Cerebellar nuclear complex (tissue), 1 donor: ENCODE measurements at regions not wholly inside any gene's neighbourhood (a gene's known extent, or its start where the extent isn't known, plus 50 kb on each side); places are given as distances from the start of the nearest gene placed in this dataset.

Experiments used
- DNase-seq, 2 experiments: peaks; one replicate each; lab custom pipeline; 2025; lab: John Stamatoyannopoulos, UW

DNA sequence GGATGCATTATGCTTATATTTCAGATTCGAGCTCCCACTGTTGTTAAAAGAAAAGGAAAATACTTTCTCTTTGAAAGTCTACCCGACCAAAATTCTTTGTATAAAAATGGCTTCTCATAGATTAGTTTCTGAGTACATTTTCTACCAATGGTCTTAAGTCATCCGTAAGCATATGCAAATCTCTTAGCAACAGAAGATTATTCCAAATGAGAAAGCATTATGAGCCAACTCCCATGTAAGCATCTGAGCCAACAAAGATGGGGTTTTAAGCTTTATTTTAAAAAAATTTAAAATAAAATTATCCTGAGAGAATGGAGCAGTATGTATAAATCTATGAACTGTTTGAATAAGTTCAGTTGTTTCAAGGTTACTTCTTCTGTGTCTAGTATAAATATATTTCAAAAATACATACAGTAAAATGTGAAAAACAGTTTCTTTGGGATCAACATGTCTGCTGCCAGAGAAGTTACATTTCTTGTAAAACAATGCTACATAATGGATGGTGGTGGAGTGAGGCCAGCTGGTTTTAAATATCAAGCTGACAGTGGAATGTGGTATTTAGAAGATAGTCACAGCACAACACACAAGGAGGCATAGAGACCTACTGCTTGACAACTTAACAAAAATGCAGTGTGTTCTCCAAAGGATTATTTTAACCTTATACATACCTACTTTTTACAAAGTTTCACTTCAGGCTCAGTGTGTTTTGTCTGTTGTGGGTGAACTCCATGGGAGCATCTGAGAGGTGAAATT is 199.5 kb upstream of the DIPK2B start:
- DNase-seq: no peak

DNA sequence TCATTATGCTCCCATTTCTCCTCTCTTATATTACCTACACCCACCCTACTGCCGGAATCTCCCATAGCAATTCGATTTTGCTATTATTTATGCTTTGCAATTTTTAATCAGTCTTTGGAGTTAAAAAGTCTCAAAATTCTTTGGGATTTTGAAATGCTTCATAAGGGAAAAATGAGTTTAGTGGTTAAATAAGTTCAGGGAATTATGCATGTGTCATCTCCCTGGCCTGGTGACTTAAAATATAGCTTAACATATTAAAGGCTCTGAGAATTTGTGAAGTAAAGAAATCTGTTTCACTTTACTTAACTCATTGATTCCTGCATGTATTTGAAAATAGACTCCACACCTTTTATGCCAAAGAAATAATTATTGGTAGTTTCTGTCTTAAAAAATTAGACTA is 185.1 kb upstream of the DIPK2B start:
- no peak for DNase-seq

DNA sequence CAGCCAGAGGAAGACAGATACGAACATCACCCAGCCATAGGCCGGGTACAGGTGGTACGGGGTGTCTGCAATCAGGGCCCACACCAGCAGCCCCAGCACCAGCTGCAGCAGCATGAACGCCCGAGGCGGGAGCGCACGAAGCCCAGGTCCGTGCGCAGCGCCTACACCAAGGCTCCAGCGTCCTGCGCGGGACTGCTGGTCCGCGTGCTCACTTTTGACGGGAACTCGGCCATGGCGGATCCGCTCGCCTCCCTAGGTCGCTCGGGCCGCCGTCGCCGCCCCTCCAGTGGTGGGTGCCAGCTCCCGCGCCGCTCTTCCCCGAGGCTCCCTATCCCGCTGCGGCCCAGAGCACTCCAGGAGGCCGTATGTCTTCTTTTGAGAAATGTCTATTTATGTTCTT is 181.2 kb upstream of the DIPK2B start:
- no peak for DNase-seq

DNA sequence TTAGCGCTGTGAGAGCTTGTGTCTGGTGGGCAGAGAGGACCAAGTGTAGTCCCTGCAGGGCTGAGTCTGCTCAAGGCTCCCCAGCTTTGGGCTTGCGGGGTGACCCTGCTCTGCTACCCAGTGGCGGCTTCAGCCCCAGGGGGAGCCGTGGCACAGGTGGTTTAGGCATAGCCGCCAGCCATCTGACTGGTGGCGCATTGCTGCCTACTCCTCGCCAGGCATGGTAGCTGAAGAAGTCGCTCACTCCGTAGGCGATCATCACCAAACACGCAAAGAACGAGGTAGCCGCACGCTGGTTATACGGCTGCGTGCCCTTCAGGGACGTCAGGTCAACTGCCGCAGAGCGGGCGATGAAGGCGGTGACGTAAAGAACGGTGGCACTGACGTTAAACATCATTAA is 180.7 kb upstream of the DIPK2B start:
- no peak for DNase-seq

DNA sequence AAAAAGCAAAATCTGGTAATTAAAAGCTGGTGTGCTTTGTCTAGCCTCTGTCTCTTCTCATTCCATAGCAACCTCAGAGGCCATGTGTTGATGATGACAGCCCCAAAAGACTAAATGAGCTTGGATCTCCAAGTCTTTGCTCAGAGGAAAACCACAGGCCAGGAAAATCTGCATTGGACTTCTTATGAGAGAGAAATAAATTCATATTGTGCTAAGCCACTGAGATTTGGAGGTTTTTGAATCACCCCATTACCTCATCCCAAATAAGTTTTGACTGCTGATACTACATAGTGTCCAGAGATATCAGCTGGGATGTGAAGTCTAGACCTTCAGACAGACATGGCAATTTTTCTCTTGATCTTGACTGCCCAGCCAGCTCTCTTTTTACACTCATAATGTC is 178.6 kb upstream of the DIPK2B start:
- DNase-seq: no peak

DNA sequence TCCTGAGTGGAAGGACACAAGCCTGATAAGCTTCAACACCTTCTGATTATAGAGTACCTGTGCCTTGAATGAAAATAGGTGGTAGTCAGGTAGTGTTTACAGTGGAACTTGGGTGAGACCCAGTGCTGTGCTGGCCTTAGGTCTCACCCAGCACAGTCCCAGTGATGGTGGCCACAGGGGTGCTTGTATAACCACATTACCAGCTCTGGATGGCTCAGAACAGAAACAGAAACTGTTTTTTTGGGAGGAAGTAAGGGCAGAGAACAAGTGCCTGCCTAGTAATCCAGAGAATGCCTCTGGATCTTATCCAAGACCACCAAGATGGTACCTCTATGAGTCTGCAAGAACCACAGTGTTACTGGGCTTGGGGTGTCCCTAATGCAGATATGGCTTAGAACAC is 171.5 kb upstream of the DIPK2B start:
- no peak for DNase-seq

DNA sequence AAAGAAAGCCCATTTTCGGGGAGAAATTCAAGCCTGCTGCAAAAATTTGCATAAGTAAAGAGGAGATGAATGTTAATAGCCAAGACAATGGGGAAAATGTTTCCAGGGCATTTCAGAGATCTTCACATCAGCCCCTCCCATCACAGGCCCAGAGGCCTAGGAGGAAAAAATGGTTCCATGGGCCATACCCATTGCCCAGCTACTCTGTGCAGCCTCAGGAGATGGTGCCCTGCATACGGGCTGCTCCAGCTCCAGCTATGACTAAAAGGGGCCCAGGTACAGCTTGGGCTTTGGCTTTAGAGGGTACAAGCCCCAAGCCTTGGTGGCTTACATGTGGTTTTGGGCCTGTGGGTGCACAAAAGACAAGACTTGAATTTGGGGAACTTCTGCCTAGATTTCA is 168.0 kb upstream of the DIPK2B start:
- DNase-seq: no peak

DNA sequence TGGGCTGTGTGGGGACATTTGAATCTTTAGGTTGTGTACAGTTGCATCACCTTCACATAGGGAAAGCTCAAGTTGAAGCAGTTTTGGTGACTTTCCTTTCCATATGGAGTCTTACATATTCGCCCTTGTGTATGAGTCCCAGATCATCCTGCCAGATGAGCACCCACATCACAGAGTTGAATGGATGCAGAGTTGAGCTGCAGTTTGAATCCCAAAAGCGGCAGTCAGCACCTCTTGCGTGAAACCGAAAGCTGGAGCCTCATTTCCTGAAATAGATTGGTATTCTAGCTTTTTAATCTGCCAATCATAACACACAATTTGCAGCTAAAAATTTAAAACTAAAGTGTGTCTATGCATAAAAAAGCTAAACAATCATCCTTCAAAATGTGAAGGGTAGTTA is 162.9 kb upstream of the DIPK2B start:
- no peak for DNase-seq

DNA sequence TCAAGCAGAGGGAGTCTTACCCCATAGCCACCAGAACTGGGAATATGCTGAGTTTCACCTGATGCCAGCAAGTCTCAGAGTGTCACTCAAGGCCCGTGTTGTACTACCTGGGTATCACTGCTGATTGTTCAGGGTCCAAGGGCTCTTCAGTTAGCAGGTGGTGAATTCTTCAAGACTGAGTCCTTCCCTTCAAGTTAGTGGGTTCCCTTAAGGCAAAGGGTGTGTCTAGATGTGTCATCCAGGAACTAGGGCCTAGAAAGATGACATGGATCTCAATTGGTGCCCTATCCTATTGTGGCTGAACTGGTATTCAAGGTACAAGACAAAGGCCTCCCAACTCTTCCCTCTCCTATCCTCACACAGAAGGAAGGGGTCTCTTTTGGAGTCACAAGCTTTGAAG is 159.9 kb upstream of the DIPK2B start:
- DNase-seq: no peak

DNA sequence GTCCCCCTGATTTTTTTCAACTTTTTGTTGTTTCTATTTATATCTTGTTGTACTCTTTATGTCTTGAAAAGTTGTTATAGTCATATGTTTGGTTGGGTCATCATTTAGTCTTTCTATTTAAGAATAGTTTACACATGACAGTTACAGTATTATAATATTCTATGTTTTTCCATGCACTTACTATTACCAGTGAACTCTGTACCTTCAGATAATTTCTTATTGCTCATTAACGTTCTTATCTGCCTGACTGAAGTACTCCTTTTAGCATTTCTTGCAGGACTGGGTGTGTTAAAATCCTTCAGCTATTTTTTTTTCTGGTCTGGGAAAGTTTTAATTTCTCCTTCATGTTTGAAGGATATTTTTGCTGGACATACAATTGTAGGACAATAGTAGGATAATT is 157.7 kb upstream of the DIPK2B start:
- no peak for DNase-seq

DNA sequence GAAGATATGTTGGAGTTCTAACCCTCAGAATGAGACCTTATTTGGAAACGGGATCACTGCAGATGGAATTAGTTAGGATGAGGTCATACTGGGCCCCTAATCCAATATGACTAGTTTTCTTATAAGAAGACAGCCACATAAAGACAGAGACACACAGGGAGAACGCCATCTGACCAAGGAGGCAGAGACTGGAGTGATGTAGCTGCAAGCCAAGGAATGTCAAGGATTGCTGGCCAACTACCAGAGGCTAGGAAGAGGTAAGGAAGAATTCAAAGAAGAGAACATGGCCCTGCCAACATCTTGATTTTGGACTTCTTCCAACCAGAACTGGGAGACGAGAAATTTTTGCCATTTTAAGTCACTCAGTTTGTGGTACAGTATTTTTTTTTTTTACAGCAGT is 152.8 kb upstream of the DIPK2B start:
- DNase-seq: no peak

DNA sequence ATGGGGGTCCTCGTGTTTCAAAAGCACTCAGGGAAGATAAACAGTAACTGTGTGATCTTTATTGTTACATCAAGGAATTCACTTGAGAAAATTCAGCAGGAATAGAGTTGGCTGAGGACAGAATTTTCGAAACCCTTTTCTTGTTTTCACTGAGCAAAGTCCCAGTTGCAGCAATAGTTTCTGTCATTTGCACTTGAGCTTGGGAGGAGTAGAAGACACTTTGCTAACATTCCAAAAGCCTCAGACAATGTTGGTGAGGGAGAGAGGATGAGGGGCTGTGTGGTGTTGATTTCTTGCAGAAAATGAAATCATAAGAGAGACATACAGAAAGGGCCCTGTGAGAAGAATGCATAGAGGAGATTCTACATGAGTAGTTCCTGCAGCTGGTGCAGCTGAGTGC is 151.9 kb upstream of the DIPK2B start:
- DNase-seq: no peak

DNA sequence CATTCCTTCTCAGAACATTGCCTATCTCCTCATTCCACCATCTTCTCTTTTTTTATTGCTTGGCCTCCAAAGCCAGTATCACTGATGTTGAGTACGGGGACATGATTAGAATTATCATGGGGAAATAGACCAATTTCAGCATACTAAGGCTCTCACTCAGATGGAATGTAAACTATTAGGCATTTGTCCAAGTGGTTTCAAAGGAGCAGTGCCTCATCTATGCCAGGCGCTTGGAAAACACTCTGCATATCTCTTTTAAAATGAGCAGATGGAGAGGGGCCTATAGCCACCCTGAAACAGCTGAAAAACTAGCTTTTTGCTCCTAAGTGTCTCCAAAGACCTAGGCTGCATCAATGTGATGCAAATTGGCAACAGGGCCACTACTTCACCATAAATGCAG is 150.8 kb upstream of the DIPK2B start:
- DNase-seq: no peak

DNA sequence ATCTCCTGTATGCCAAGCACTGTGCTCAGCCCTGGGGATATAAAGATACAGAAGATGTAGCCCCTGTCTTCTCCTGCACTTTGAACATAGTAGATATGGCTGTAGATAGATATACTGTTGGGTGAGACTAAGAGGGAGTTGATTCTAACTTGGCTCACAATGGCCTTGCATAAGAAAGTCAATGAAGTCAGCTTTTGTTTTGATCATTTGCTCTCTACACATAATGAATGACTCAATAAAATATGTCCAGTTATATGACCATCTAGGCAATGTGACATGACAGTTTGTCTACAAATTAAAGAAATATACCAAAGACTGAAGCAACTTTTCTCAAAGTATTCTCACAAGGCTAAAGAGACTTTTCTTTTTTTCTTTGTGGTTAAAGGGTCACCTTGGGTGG is 147.6 kb upstream of the DIPK2B start:
- DNase-seq: no peak

DNA sequence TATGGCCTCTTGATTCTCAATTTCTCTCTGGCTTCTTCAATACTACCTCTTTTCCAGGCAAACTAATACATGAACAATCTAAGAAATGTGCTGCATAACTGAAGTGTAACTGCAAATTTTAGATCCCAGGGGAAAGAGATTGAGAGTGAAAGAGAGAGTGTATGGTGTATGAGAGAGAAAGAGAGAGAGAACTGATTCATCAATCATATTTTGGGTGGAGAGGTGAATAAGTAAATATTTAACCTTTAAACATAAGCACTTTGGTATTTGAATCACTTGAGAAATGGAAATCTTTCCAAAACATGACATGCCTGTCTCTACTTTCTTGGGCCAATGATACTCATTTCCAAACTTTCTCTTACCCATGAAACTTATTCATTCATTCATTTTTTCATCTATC is 147.2 kb upstream of the DIPK2B start:
- no peak for DNase-seq

DNA sequence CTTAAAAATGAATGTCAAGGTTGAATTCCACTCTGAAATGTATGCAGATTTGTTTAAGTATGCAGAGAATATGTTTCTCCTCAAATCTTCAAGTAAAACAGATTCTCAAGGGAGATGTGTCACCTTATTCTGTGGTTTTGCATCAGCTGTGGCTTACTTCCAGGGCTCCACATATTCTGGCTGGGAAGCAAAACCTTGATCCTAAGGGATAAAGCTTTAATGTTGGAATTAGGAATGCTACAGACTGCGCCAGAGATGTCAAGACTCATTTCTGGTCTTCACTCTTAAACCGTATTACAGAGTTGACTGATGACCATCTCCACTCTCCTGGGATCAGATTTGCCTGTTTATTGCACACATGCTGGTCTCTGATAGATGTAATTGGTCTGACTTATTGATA is 143.9 kb upstream of the DIPK2B start:
- DNase-seq: no peak

DNA sequence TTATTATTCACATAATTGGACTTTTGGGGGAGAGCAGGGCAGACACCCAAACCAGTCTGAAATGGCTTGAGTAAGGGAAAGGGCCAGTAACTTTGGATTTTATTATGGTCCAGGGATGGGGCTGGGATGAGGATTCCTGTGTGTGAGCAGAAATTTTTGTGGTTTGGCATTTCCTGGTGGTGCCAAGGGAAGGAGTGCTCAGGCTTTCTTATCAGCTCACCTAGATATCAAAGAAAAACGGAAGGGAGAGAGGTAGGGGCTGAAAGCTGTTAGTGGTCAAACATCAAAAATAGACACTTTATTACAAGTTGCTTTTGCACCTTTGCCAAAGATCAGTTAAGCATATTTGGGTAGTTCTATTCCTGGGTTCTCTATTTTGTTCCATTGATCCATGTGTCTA is 128.5 kb upstream of the DIPK2B start:
- DNase-seq: no peak

DNA sequence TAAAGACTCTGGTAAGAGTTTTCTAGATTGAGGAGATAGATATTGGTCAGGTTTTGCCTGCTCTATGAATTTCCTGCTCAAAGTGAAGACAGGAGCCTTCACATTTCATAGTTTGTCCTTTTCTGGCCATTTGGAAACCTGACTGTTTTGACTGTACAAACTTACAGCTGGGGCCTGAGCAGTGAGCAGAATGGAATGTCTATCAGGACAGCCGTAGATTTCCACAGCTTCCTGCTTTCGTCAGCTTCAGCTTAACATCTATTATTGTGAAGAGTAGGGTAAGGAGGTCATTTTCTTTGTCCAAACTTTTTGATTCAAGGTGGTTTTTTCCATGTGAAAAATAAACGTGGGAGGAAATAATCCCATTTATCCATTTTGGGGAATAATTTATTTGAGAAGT is 124.3 kb upstream of the DIPK2B start:
- DNase-seq: no peak

DNA sequence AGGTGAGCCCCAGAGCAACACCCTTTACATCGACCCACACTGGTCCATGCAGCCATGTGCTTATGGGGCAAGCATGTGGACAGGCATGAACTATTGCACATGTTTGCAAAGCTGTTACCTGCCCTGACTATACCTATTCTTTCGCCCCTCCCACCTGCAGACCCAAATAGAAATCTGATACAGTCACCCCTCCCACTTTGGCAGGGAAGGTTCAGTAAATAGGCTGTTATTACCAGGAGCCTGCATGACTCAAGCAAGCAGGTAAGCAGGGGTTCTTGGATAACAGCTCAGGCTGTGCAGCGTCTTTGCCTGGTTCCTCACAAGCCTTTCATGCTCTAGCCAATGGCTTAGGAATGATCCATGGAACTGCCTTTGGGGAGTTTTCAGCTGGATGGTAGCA is 122.7 kb upstream of the DIPK2B start:
- DNase-seq: no peak

DNA sequence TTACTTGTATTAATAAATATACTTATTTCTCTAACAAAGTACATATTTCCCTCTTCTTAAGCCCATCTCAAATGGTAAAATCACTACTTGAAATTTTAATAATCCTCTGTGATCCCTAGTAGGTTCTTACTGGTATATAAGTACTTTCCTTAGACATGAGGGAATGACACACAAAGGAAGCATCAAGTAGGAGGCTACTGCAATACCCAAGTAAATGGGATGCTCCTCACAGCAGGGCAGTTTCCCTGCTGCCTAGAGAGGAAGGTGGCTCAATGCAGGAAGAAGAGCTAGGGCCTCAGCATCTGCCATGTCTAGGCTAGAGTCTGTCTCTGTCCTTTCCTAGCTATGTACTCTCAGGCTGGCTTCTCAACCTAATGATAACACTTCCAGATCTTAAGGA is 122.1 kb upstream of the DIPK2B start:
- no peak for DNase-seq

DNA sequence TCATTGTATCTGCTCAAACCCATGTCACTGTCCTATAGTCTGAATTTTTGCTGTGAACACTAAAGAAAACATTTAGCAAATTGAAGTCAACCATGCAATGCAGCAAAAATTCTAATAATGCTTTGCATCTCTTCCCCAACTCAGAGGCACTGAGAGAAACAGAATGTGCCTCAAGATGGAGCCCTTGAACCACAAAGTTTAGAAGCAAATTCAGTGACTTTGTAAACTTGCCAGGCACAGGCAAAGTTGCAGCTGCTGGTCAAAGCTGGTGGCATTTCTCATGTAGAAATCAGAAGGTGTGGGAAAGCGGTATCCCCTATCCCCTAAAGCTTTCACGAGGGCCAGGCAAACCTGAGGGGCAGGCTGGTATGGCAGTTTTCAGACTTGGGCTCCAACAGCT is 121.7 kb upstream of the DIPK2B start:
- no peak for DNase-seq

DNA sequence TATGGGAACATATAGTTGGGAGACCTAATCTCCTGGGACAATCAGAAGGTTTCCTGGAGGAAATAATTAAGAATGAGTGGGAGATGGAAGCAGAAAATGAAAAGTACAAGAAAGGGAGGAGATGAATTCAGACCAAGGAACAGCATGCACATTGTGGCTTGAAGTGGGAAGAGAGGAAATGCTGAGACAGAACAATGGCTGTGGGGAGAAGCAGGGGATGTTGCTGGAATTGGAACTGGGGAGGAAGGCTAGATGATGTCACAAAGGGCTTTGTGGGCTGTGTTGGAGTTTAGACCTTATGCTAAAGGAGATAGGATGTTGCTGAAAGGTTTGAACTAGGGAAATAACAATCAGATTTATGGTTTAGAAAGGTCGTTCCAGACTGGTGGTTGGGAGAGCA is 119.5 kb upstream of the DIPK2B start:
- no peak for DNase-seq

DNA sequence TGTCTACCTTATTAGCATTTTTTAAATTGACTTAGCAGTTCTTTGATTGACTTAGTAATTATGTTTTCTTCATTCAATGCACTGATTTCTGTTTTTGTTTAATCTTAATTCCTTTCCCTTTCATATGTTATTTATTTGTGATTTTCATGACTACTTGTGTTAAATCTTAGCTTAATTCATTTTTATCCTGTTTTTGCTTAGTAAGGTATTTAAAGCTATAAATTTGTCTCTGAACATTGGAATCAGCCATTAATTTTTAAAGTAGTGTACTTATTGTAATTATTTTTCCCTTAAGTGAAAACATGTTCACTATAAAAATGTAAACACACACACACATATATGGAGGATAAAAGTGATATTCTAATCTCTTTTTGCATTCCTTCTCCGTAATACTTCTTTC is 109.1 kb upstream of the DIPK2B start:
- DNase-seq: no peak

DNA sequence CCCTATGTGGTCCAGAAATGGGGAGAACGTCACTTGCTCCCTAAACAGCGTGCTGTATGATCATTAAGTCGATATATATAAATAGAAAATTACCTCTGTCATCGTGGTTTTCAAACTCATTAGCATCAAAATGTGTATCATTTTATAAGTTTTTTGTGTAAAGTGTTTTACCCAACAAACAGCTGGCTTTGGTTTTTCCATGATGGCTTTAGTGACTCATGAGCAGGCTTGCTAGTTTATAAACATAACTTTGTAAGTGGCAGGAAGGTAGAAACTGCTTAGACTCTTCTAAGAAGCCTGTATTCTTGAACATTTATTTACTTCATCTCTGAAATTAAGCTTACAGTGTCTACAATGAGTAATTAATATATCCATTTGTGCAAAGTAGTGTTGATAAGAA is 108.4 kb upstream of the DIPK2B start:
- no peak for DNase-seq

DNA sequence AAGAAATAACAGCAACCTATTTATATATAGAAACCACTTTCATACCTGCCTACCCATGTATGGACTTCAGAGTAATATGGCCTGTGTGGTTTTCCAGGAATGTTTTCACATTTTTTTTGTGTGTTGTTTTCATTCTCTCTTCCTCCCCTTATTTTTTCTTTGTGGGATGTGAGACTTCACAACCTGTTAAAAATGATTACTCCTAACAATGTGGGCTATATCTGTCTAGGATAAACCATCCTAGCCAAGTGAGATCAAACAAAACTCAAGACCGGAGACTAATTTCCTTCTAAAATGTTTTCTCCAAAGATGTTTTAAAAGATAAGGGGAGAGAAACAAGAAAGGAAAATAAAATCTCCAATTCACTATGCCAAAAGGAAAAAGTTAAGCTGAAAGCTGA is 106.1 kb upstream of the DIPK2B start:
- DNase-seq: no peak
